Esophagus squamous epithelium (tissue), 4 donors: ENCODE measurements at regions not wholly inside any gene's neighbourhood (a gene's known extent, or its start where the extent isn't known, plus 50 kb on each side); places are given as distances from the start of the nearest gene placed in this dataset.

Experiments used
- CTCF ChIP-seq, 6 experiments: fragments of 450-650 bp in 4 of 6; fragments of 200-600 bp in 2 of 6; sonication (generic) in 2 of 6; IDR thresholded peaks; one replicate each; pipeline ENCODE4 v1.5.1; 2016 to 2019; ENCODE audit warnings: antibody characterized with exemption in 6 of 6, mild to moderate bottlenecking in 4 of 6, moderate library complexity in 4 of 6
- POLR2A ChIP-seq, 4 donors: fragments of 450-650 bp; IDR thresholded peaks; one replicate each; pipeline ENCODE4 v1.6.1; 2017; ENCODE audit warnings: antibody characterized with exemption in 4 of 4, mild to moderate bottlenecking in 4 of 4, moderate library complexity in 3 of 4

- no peak for TF ChIP-seq CTCF (IDR thresholded peaks at IDR 0.05)
- TF ChIP-seq POLR2A (IDR thresholded peaks at IDR 0.05) = no peak
These were observed 1096.1 kb upstream of the NXPH2 start for GRCh38 chr2:139876321-139876720.
